ENCODE measurements at regions not wholly inside any gene's neighbourhood (a gene's known extent, or its start where the extent isn't known, plus 50 kb on each side); places are given as distances from the start of the nearest gene placed in this dataset.

DNA sequence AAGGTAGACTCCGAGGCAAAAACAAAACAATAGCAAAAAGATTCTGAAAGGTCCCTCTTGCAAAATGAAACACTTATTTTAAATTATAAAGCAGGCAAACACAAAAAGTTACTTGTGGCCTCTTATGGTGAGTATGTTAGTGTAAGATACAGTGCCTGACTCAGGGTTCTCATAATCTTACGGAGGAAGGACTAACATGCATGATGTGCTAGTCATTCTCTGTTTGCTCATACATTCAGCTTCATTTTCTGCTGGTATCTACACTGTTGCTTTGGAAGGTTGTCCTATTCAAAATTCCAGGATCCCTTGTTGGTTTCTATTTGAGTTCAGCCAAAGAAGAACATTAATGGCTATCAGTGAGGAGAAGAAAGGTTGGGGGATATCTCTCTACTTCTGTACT lies 249.1 kb upstream of the FAM47A start:
- TF ChIP-seq, protein P1, sequence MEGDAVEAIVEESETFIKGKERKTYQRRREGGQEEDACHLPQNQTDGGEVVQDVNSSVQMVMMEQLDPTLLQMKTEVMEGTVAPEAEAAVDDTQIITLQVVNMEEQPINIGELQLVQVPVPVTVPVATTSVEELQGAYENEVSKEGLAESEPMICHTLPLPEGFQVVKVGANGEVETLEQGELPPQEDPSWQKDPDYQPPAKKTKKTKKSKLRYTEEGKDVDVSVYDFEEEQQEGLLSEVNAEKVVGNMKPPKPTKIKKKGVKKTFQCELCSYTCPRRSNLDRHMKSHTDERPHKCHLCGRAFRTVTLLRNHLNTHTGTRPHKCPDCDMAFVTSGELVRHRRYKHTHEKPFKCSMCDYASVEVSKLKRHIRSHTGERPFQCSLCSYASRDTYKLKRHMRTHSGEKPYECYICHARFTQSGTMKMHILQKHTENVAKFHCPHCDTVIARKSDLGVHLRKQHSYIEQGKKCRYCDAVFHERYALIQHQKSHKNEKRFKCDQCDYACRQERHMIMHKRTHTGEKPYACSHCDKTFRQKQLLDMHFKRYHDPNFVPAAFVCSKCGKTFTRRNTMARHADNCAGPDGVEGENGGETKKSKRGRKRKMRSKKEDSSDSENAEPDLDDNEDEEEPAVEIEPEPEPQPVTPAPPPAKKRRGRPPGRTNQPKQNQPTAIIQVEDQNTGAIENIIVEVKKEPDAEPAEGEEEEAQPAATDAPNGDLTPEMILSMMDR (IDR thresholded peaks at IDR 0.05) = no peak
- TF ChIP-seq POLR2A (IDR thresholded peaks at IDR 0.05) (no peak), POLR2AphosphoS5 (IDR thresholded peaks at IDR 0.05) (no peak)

All from prostate gland (tissue), 2 donors.